NCI-H446 (cell line): ENCODE measurements at regions not wholly inside any gene's neighbourhood (a gene's known extent, or its start where the extent isn't known, plus 50 kb on each side); places are given as distances from the start of the nearest gene placed in this dataset.

Source experiments
- DNase-seq, 2 experiments: peaks; one replicate each; lab custom pipeline; 2025; lab: John Stamatoyannopoulos, UW

DNA sequence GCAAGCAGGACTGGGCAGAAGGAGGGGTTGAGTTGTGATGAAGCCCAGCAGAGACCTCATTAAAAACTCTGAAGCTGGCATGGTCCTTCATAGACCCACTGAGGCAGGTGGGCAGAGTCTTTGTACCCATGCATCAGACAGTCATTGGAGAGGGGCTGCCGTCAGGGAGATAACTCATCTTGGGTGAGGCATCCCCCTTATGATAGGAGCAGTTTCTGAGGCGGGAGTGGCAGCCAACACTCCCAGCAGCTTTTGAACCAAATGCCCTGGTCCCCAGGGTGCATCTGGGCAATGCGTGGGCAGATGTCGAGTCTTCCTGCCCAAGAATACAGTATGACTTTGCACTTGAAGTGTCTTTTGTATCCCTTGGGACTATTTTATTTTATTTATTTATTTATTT lies 68.1 kb downstream of the HTR5A start:
- no peak for DNase-seq

DNA sequence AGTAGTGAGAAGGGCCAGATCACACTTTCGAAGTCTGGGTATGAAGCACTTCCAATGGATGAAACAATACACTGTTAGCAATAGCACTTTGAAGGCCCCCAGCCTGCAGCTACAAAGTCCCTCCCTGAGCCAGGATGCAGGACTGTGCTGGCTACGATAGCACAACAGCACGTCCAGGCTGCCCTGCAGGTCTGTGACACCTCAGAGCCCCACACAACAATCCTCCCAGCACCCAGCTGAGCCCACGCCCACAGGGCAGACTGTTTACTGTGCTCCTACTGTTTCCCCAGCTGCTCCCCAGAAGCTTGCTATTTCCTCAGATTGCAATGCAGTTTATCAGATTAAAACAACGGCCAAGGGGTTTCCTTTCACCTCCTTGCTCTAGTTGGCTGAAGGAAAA lies 71.4 kb downstream of the HTR5A start:
- DNase-seq, result no peak

DNA sequence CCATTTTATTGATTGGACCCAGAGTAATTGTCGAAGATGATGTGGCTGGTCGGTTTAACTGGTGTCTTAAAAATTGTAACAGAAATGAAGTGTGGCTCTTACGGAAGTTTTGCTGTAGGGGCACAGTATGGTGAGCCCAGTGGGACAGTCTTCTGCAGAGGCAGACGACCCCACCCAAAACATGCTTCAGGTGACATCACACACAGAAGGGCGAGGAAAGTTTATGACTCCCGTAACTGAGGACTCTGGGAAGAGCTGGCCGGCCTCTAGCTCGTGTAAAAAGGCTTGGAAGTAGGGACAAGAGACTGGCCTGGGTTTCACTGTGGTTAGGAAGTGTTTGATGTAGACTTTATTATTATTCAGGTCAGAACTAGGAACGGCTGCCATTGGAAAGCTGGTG lies 73.3 kb downstream of the HTR5A start:
- DNase-seq, result no peak

DNA sequence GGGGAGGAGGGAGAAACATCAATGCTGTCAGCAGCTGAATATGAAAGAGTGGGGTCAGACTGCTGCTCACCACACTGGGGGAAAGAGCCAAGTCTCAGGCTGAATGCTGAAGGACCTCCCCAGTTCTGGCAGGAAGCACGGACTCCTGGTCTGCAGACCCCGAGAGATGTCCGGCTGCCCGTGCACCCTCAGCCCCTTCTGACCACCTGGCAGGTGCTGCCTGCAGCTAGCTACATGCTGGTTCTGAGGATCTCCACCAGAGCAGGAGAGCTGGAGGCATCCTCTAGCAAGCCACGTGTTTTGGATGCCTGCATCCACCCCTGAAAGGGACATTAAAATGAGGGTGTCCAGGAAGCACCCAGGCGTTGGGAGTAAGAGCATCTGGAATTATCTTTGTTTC lies 74.2 kb downstream of the HTR5A start:
- DNase-seq, result no peak

DNA sequence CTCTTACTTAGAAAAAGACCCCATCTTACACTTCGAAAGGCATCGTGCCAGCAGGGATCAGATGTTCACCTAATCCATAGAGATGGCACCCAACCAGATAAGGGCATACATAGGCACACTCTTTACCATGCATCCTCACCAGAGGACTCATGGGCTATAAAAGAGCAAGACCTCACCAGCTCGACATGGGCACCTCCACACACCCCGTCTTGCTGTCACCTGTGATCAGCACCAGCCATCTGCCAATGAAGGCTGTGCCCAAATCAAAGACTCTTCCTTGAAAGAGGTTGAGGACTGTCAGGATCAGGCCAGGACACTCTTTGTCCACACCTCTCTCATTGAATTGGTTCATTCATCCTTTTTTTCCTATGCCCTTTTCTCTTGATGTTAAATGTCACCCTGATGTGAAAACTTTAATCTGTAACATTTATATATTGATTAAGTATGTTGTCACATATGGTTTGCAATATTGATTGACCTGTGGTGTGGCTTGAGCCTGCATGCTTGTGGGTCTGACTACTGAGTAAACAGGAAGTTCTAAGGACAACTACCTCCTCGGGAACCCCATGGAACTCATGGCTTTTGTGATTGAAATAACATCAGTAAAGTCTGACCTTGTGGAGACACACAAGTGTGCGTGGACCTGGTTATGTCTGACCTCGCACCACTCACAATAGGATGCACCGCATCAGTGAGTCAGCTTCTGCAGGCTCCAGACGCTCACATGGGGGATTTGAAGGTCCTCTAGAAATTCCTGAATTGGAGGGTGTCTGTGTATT lies 75.5 kb downstream of the HTR5A start:
- DNase-seq, result no peak

DNA sequence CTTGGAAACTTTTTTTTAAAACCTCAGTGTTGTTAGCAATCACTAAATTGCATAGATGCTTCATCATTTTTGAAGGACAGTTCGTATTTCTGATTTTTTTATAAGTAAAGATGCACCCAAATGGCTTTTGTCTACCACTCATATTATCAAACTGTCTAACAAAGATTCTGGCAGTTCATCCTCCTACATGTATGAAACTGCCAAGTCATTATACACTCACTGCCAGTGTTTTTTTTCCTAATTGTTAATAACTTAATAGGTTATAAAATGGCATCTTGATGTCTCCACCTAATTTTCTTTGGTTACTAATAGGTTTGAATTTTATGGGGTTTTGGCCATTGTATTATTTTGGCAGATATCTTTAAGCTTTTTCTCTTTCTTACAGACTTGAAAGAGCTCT lies 77.0 kb downstream of the HTR5A start:
- no peak for DNase-seq

DNA sequence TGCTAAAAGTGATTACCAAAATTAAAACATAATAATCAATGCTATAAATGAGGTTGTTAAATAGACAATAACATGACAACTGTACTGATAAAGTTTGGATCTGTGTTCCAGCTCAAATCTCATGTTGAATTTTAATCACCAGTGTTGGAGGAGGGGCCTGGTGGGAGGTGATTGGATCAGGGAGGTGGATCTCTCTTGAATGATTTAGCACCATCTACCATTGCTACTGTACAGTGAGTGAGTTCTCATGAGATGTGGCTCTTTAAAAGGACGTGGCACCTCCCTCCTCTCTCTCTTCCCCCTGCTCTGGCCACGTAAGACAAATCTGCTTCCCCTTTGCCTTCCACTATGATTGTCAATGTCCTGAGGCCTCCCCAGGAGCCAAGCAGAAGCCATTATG lies 77.5 kb downstream of the HTR5A start:
- no peak for DNase-seq

DNA sequence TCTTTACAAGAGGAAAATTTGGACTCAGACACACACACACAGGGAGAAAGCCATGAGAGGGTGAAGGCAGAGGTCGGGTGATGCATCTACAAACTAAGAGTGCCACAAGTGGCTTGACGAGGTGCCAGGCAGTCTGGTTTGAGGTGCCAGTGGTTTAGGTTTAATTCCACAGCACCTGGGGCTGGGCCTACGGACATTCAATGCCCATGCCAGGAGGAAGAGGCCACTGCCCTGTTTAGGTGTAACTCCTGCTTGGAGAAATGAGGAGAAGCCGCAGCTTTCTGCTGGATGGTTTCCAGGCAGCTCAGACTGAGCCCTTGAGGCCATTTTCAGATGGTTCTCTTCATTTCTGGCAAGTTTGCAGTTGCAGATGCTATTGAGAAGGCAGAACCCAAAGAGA lies 83.6 kb downstream of the HTR5A start:
- DNase-seq, result no peak

DNA sequence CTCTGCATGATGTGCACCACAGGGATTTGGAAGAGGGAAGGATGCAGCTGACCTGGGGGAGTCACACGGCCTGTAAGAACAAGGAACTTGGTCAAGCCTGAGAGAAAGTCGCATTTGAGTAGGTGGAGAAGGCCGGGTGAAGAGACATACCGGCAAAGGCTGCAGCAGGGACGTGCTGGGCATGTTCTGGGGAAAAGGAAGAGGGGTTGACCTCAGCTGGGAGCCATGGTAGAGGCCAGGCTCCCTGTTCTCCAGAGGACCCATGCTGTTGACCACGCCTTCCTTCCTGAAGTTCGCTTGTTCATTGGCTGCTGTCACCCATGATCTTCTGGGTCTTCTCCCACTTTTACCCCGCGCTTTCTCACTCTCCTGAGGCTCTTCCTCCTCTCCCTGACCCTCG lies 84.5 kb downstream of the HTR5A start:
- DNase-seq, result no peak

DNA sequence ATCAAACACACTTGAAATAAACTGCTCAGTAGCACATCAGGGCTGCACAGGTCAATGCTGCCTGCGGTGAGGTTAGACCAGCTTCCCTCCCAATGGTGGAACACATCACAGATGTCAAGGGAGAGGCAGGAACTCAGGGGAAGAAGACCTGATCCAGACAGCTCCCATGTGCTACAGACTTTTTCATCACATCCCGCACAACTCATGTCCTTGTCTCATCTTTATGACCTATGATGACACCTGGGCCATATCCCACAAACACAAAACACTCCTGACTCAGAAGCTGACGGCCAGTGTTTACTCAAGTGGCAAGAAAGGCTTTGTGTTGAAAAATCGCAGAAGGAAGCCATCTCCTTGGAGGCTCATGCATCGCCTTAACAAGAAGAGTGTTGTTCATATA lies 91.6 kb downstream of the HTR5A start:
- DNase-seq, result no peak

DNA sequence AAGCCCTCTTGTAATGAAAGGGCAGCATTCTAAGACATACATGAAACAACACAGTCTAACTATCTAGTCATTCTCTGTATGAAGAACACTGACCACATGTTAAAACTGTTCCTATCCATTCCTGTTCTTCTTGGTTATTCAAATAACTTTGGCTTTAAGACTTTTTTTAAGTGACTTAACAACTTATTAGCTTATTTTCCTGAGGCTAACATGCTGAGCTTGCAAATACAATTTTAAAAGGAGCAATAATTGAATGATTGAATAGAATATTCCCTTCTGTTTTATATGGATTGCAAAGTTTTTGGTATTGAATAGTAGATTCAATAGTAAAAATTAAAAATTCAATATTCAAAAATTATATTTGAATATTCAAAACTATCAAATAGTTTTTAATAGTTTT lies 92.3 kb downstream of the HTR5A start:
- DNase-seq, result no peak

DNA sequence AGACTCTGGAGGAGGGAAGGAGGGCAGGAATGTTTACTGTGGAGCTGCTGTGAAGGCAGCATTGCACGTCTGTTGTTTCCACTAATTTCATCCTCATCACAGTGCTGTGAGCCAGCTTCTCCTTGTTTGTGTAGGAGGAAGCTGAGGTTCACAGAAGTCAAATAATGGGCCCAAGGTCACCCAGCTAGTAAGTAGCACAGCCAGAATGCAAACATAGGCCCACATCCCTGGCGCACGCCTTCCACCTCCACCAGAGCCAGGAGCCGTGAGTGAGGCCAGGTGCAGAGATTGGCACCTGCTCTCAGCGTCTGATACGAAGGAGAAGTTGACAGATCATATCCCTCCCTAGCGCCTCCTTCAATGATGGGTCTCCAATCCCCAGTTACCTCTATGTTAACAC lies 93.6 kb downstream of the HTR5A start:
- DNase-seq, result no peak

DNA sequence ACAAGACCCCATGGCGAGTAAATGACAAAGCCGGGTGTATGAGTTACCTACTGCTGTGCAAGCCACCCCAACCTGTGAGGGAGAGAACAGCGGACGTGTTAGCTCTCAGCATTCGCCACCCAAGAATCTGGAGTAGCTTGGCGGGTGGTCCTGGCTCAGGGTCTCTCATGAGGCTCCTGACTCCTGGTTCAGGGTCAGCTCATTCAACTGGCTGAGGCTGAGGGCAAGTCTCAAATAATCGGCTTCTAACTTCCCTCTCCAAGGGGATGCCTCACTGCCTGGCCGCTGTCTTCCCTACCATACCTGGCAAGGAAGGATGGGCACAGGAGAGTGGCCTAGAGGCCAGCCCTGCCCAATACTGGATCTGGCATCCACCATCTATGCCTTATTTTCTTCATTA lies 94.2 kb downstream of the HTR5A start:
- no peak for DNase-seq

DNA sequence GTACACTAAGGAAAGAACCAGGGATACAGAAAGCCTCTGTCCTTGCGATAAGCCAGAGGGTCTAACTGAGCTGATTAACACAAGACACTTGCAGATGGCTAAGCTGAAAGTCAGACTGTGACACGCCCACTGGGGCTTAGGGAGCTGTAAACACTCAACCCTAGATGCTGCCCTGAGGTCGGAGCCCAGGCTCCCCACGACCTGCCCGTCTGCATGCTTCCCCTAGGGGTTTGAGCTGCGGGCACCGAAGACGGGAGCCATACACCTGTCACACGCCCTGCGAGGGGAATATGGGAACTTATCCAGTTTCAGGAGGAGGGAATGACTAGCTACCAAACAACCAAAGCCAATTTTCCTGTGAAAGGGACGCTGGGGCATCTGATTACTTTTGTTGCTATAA lies 96.0 kb downstream of the HTR5A start:
- DNase-seq, result no peak

DNA sequence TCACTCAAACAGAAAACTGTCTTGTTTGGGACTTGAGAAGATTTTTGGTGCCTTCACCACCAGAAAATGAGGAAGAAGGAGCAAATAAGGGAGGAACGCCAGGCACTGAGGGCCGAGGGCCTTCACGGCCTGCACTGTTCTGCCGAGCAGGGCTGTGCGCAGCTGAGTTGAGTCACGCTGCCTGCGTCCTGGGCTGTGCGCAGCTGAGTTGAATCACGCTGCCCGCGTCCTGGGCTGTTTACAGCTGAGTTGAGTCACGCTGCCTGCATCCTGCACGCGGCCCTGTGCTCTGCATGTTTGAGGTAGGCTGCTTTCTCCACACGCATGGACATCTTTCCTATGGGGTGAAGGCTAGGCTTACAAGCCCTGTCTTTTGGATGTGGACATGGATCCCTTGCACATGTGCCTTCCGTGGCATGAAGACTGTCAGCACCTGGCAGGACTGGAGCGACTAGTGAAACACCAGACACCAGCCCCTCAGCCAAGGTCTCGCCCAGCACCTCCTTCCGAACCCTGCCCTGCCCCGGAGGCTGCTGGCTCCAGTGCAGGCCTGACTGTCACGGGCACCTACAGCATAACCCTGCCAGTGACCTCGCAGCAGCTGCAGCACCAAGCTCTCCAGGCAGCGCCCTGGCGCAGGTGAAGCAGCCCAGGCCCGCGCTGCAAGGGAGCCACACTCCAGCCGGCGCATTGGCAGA lies 96.7 kb downstream of the HTR5A start:
- no peak for DNase-seq

DNA sequence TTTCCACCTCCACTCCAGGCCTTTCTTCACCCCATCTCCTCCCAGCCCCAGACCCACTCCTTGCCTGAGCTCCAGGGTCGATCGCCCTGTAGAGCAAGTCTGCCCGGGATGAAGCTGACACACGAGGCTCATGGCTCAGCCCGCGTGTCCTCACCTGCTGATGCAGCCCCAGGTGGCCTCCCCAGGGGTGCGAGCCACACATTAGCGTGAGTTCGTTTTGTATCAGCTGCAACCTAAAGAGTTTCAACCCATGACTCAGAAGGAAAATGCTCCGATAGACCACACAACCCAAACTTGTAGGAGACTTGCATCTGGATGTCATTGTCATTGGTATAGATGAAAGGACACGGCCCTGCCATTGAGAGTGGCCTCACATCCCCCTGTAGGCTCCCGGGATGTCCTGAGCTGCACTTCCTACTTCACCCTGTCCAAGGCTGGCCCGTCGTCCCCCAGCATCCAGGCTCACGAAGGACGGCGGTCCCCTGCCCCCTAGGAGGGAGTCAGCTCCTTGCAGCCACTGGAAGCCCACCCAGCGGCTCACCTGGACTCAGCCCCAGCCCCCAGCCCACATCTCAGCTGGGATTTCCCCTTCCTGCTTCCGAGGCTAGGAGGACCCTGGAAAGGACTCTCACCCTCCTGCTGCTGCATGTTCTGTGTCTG lies 97.7 kb downstream of the HTR5A start:
- DNase-seq, result no peak

DNA sequence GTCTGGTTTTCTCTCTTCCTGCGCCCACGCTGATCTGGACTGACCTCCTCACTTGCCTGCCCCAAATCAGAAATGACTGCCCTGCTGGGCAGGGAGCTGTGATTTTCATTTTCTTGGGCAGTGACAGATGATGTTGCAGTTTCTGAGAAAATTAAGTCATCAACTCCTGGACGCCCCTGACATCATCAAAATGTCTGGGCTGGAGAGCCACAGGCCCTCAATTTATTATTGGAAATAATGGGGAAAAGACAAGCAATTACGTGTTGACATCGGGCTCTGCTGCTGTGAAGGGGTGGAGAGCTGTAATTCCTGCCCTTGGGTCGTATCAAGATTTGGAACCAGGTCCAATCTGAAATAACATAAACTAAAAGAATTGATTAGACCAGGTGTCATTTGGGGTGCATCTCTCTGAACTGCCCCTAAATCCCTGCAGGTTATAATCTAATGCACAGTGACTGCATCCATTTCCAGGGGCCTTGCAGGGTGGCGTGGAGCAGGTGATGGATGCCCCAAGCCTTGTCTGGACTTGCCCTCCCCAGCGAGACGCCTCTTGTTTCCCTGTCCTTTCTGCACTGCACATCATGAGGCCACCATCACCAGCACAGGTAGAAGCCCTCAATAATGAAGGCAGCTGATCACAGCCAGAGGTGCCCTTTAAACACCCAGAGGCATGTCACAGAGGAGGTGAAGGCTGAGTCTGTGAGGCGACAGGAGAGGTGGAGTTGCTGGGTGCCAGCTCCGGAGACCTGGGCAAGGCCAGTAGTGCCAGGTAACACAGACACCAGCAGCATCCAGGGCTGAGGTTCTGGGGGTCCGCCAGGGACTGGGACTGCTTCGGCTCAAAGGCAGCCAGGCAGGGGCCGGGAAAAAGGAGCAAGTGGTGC lies 98.7 kb downstream of the HTR5A start:
- no peak for DNase-seq

DNA sequence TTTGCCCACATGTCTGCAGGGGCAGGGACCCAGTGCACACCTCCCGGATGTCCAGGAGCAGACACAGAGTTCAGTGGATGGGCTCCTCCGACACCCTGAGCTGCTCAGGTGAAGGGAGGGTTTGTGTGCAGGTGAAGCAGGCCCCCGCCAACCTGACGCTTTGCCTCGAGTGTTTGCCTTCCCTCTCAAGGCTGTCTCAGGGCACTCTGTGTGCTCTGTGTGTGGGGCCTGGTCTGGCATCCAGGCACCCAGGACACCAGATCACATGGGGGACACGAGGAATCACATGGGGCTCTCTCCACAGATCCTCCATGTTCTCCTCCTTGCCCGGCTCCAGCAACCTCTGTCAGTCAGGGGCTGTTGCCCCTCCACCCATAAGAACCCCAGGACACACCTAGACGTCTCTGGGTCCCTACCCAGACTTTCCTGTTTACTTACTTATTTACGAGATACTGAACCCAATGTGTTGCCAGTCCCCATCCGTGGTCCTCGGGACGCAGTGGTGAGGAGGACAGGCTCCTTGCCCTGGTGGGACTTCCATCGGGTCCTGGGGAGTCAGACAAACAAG lies 99.5 kb downstream of the HTR5A start:
- no peak for DNase-seq

DNA sequence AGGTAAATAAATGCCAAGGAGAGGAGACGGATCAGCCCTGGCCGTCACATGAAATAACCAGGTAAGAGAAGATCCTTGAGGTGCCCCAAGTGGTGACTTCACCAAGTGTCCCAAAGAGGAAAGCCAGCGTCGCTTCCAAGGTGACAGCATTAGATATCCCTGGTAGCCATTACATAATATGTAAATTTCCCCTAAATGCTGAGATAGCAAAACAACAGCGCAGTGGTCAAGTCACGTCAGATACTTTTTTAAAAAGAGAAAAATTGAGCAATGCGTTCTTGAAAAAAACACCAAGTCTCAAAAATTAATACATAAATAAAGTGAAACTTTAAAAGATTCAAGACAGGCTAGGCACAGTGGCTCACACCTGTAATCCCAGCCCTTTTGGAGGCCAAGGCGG lies 100.2 kb downstream of the HTR5A start:
- no peak for DNase-seq

DNA sequence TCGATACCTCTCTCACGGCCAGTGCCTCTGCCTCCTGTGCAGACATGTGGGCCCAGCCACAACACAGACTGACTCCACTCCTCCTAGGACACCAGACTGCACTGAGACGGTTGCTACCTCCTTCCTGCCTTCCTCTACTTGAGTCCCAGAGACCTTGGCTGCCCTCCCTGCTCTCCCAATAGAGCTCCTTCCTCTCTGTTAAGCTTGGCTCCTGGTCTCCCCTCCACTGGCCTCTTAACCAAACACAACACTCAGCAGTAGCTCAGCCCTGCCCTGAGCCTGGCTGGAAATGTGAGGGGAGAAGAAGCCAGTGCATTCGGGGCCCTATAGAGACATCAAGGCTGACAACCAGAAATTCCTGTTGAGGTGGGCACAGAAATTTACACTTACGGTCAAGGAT lies 102.0 kb downstream of the HTR5A start:
- DNase-seq, result no peak

DNA sequence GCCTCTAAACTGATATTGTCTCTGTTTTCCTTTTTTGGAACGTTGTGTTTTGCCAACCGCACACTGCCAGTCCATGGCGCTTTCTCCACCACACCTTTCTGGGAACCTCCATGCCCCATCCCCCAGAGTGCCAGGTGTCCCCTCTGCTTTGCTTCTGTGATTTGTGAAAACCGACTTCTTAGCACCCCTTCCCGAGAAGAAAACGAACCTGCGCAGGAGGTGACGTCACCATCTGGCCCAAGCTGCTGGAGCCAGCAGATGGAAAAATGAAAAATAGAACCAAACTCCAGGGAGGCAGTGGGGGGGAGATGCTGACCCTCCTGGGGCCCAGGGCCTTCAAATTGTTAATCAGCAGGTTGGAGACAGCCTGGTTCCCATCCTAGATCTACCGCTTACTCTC lies 103.8 kb downstream of the HTR5A start:
- no peak for DNase-seq

DNA sequence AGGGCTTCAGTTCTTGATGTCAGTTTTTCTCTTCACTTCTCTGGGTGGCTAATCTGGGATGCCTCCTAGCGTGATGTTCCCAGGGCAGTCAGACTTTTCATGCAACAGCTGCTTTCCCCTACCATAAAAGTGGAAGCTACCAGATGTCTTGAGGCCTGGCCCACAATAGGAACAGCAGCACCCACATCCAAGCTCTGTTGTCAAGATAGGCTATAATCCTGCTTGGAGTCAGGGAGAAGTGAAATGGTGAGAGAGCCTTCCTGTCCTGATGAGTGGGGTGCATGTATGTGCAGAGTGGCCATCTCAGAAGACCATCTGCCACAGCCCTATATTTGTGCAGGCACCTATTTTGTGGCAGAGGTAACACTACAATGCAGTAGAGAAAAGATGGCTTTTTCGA lies 108.0 kb downstream of the HTR5A start:
- DNase-seq, result no peak
